WTC11 (cell line): ENCODE measurements at regions not wholly inside any gene's neighbourhood (a gene's known extent, or its start where the extent isn't known, plus 50 kb on each side); places are given as distances from the start of the nearest gene placed in this dataset.

Source experiments
- ATAC-seq: fragments of 200-7000 bp; cut with Tn5 transposase; 2 replicates; pipeline ENCODE4 v1.10.0; 2021; ENCODE audit warnings: mild to moderate bottlenecking, moderate library complexity
- CTCF ChIA-PET: fragments of 300-600 bp; sonication (Branson Sonifier 250); formaldehyde crosslinking; loops from one replicate; lab custom pipeline; 2021; ENCODE audit warnings: antibody characterized with exemption; lab: Charles Lee
- POLR2A ChIA-PET: fragments of 350-600 bp; sonication (Branson Sonifier 250); formaldehyde crosslinking; loops from one replicate; lab custom pipeline; 2021; ENCODE audit warnings: antibody characterized with exemption; lab: Charles Lee
- DNase-seq: peaks from one replicate; pipeline ENCODE4 v3.0.0; 2021; ENCODE audit warnings: low spot score
- H3K27ac Mint-ChIP-seq: 2 replicates; pipeline ENCODE4 v1.8.0; 2021; ENCODE audit warnings: mixed read lengths
- H3K27me3 Mint-ChIP-seq: 2 replicates; pipeline ENCODE4 v1.8.0; 2021; ENCODE audit warnings: low read depth, mild to moderate bottlenecking, moderate library complexity, mixed read lengths
- H3K36me3 Mint-ChIP-seq: 2 replicates; pipeline ENCODE4 v1.8.0; 2021; ENCODE audit warnings: mixed read lengths
- H3K4me1 Mint-ChIP-seq: 2 replicates; pipeline ENCODE4 v1.8.0; 2022; ENCODE audit warnings: mixed read lengths
- H3K4me3 Mint-ChIP-seq: 2 replicates; pipeline ENCODE4 v1.8.0; 2021; ENCODE audit warnings: mild to moderate bottlenecking, moderate library complexity, mixed read lengths
- H3K9me3 Mint-ChIP-seq: 2 replicates; pipeline ENCODE4 v1.8.0; 2021; ENCODE audit warnings: mixed read lengths
- AFF4 ChIP-seq: sonication (generic); formaldehyde crosslinking; IDR thresholded peaks from 2 replicates; pipeline ENCODE4 v1.8.1; 2023; ENCODE audit warnings: mild to moderate bottlenecking, missing genetic modification reagents, borderline replicate concordance
- CTCF ChIP-seq: fragments of 200-600 bp; IDR thresholded peaks from 2 replicates; pipeline ENCODE4 v1.8.0; 2022; ENCODE audit warnings: antibody characterized with exemption
- ETV6 ChIP-seq: sonication (generic); formaldehyde crosslinking; IDR thresholded peaks from 2 replicates; pipeline ENCODE4 v1.8.1; 2022; ENCODE audit warnings: mild to moderate bottlenecking, missing genetic modification reagents
- FOXK1 ChIP-seq: sonication (generic); formaldehyde crosslinking; IDR thresholded peaks from 2 replicates; pipeline ENCODE4 v1.8.0; 2022; ENCODE audit warnings: mild to moderate bottlenecking, moderate library complexity, missing genetic modification reagents
- FOXP1 ChIP-seq: sonication (generic); formaldehyde crosslinking; IDR thresholded peaks from 2 replicates; pipeline ENCODE4 v1.8.0; 2022; ENCODE audit warnings: missing genetic modification reagents, mild to moderate bottlenecking, moderate library complexity, borderline replicate concordance
- GTF2I ChIP-seq: fragments of 250-450 bp; sonication (Bioruptor Pico); conservative IDR thresholded peaks from 2 replicates; pipeline ENCODE4 v1.4.0; 2021; ENCODE audit warnings: mild to moderate bottlenecking
- HMGA2 ChIP-seq: fragments of 250-450 bp; sonication (Bioruptor Pico); IDR thresholded peaks from 2 replicates; pipeline ENCODE4 v1.4.0; 2021; ENCODE audit warnings: mild to moderate bottlenecking, moderate library complexity
- NR1H2 ChIP-seq: sonication (generic); formaldehyde crosslinking; IDR thresholded peaks from 2 replicates; pipeline ENCODE4 v1.9.0; 2021; ENCODE audit warnings: mild to moderate bottlenecking, moderate library complexity, missing genetic modification reagents
- NR3C1 ChIP-seq: sonication (generic); formaldehyde crosslinking; conservative IDR thresholded peaks from 2 replicates; pipeline ENCODE4 v1.8.1; 2023; ENCODE audit warnings: low read depth, mild to moderate bottlenecking, missing genetic modification reagents
- PRRX2 ChIP-seq: fragments of 250-450 bp; sonication (Bioruptor Pico); IDR thresholded peaks from 2 replicates; pipeline ENCODE4 v1.8.0; 2021; ENCODE audit warnings: mild to moderate bottlenecking
- RORB ChIP-seq: fragments of 250-450 bp; sonication (Bioruptor Pico); IDR thresholded peaks from 2 replicates; pipeline ENCODE4 v1.9.0; 2021; ENCODE audit warnings: mild to moderate bottlenecking
- SOX15 ChIP-seq: fragments of 250-450 bp; sonication (Bioruptor Pico); IDR thresholded peaks from 2 replicates; pipeline ENCODE4 v1.9.0; 2021; ENCODE audit warnings: mild to moderate bottlenecking
- TF ChIP-seq, protein P1 (sequence below): sonication (generic); formaldehyde crosslinking; IDR thresholded peaks from 2 replicates; pipeline ENCODE4 v1.8.0; 2022; ENCODE audit warnings: mild to moderate bottlenecking, missing genetic modification reagents
- TF ChIP-seq, protein P2 (sequence below): sonication (generic); formaldehyde crosslinking; IDR thresholded peaks from 2 replicates; pipeline ENCODE4 v1.8.0; 2023; ENCODE audit warnings: missing genetic modification reagents
- TF ChIP-seq, protein P3 (sequence below): sonication (generic); formaldehyde crosslinking; IDR thresholded peaks from 2 replicates; pipeline ENCODE4 v1.8.1; 2023; ENCODE audit warnings: mild to moderate bottlenecking, missing genetic modification reagents, moderate library complexity
- TF ChIP-seq, protein P4 (sequence below): sonication (generic); formaldehyde crosslinking; IDR thresholded peaks from 2 replicates; pipeline ENCODE4 v1.8.1; 2022; ENCODE audit warnings: mild to moderate bottlenecking, moderate library complexity, missing genetic modification reagents
- TF ChIP-seq, protein P5 (sequence below): sonication (generic); formaldehyde crosslinking; IDR thresholded peaks from 2 replicates; pipeline ENCODE4 v1.8.1; 2022; ENCODE audit warnings: low read depth, missing genetic modification reagents, borderline replicate concordance

- TF ChIP-seq PRRX2 (CRISPR knock-in tag) (no peak), ETV6 (CRISPR knock-in tag) (no peak), SOX15 (CRISPR knock-in tag) (no peak)
- TF ChIP-seq, protein P1, sequence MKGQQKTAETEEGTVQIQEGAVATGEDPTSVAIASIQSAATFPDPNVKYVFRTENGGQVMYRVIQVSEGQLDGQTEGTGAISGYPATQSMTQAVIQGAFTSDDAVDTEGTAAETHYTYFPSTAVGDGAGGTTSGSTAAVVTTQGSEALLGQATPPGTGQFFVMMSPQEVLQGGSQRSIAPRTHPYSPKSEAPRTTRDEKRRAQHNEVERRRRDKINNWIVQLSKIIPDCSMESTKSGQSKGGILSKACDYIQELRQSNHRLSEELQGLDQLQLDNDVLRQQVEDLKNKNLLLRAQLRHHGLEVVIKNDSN (CRISPR knock-in tag) = no peak
Measured at GRCh38 chr5:145378226-145378625, 456.9 kb downstream of the PRELID2 start (continued).

DNA sequence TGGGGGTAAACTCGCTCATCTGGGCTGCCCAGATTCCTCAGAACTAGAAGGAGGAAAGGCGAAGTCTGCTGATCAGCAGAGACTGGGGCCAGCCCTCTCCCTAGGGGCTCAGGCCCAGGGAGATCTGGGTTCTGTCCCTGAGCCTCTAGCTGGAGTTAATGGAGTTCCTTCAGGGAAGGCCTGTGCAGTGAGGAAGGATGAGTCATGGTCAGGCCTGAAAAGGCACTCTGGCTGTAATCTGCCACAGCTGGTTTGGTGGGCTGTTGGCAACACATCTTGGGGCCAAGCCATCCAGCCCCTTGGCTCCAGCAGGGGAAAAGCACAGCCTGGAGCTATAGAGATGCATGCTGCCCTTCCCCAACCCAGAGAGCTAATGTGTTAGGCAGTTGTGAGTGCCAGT is 459.6 kb downstream of the PRELID2 start:
- ATAC-seq = no peak
- POLR2A ChIA-PET = no interaction called here
- no peaks in the 10 kb centered on the region; the same call in 1 of the 2 replicates for H3K27me3 Mint-ChIP-seq

More for the DNA sequence above, 459.6 kb downstream of the PRELID2 start:
- Mint-ChIP-seq H3K4me3 (no peak overlapping the region), H3K9me3 (peaks cover 83% of the 10 kb centered on the region), H3K4me1 (no peaks in the 10 kb centered on the region), H3K27ac (no peak overlapping the region), H3K36me3 (peaks cover 60% of the 10 kb centered on the region)
- CTCF ChIA-PET = no interaction called here
- DNase-seq = no peak
- TF ChIP-seq CTCF (no peak), AFF4 (CRISPR knock-in tag) (no peak), FOXP1 (CRISPR knock-in tag) (no peak), NR1H2 (CRISPR knock-in tag) (no peak), RORB (CRISPR knock-in tag) (no peak), NR3C1 (no peak), GTF2I (no peak), HMGA2 (no peak), FOXK1 (CRISPR knock-in tag) (no peak)
- TF ChIP-seq, protein P2, sequence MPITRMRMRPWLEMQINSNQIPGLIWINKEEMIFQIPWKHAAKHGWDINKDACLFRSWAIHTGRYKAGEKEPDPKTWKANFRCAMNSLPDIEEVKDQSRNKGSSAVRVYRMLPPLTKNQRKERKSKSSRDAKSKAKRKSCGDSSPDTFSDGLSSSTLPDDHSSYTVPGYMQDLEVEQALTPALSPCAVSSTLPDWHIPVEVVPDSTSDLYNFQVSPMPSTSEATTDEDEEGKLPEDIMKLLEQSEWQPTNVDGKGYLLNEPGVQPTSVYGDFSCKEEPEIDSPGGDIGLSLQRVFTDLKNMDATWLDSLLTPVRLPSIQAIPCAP (CRISPR knock-in tag) = no peak
- TF ChIP-seq, protein P3, sequence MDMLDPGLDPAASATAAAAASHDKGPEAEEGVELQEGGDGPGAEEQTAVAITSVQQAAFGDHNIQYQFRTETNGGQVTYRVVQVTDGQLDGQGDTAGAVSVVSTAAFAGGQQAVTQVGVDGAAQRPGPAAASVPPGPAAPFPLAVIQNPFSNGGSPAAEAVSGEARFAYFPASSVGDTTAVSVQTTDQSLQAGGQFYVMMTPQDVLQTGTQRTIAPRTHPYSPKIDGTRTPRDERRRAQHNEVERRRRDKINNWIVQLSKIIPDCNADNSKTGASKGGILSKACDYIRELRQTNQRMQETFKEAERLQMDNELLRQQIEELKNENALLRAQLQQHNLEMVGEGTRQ (CRISPR knock-in tag) = no peak
- TF ChIP-seq, protein P4, sequence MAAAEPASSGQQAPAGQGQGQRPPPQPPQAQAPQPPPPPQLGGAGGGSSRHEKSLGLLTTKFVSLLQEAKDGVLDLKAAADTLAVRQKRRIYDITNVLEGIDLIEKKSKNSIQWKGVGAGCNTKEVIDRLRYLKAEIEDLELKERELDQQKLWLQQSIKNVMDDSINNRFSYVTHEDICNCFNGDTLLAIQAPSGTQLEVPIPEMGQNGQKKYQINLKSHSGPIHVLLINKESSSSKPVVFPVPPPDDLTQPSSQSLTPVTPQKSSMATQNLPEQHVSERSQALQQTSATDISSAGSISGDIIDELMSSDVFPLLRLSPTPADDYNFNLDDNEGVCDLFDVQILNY (CRISPR knock-in tag) = no peak
- TF ChIP-seq, protein P5, sequence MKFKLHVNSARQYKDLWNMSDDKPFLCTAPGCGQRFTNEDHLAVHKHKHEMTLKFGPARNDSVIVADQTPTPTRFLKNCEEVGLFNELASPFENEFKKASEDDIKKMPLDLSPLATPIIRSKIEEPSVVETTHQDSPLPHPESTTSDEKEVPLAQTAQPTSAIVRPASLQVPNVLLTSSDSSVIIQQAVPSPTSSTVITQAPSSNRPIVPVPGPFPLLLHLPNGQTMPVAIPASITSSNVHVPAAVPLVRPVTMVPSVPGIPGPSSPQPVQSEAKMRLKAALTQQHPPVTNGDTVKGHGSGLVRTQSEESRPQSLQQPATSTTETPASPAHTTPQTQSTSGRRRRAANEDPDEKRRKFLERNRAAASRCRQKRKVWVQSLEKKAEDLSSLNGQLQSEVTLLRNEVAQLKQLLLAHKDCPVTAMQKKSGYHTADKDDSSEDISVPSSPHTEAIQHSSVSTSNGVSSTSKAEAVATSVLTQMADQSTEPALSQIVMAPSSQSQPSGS = no peak
